Heart left ventricle (tissue), 13 donors: ENCODE measurements at regions not wholly inside any gene's neighbourhood (a gene's known extent, or its start where the extent isn't known, plus 50 kb on each side); places are given as distances from the start of the nearest gene placed in this dataset.

Experiments
- CTCF ChIP-seq, 12 donors: fragments of 200-600 bp; sonication (generic) in 4 of 12; IDR thresholded peaks; one replicate each; pipeline versions ENCODE4 v1.5.0 to v1.8.0; 2018 to 2022; ENCODE audit warnings: antibody characterized with exemption in 12 of 12, mild to moderate bottlenecking in 5 of 12
- POLR2A ChIP-seq, 2 donors: fragments of 450-650 bp; IDR thresholded peaks; one replicate each; pipeline ENCODE4 v1.6.1; 2017; ENCODE audit warnings: antibody characterized with exemption in 2 of 2, mild to moderate bottlenecking in 2 of 2, moderate library complexity in 2 of 2
- donor health status: ischemic (EF 13 %, LVEDD 7.1; RV severe dilation, severe dysfunction).
- donor health status: DM: no; HTN: yes; CAD: no.
- donor health status: DM: no; HTN: no; CAD: no.
- donor health status: ischemic (EF 25% LVEDD 6.9; RV normal size, moderate dysfunction).
- donor health status: ischemic (EF 25% LVEDD 5.7; RV mildly dilated, moderate dysfunction).
- donor health status: ischemic (EF 35%, LVEDD 5.7; RV mildly dilated, moderate dysfunction).
- donor health status: nonischemic (EF 11% LVEDD 7.7; RV severe dilation, severe dysfunction).
- donor health status: DM: yes; HTN: yes; CAD: no.
- donor health status: PGD.
- donor health status: ischemic (EF 29% LVEDD 5.4; RV normal size, mild dysfunction).
- donor health status: nonischemic (EF 23%, LVEDD 6.1; RV moderate dilation, normal function).

GRCh38 chr3:30189900-30190299, 416.5 kb upstream of the TGFBR2 start:
- no peak for TF ChIP-seq CTCF (IDR thresholded peaks at IDR 0.05)
- TF ChIP-seq POLR2A (IDR thresholded peaks at IDR 0.05): no peak
